MCF 10A (cell line): ENCODE measurements at regions not wholly inside any gene's neighbourhood (a gene's known extent, or its start where the extent isn't known, plus 50 kb on each side); places are given as distances from the start of the nearest gene placed in this dataset.

Experiments used
- BruUV-seq: library from RNA; stranded (reverse); fragments of 400-500 nt; replicated peaks from 2 replicates; lab custom pipeline; 2021; lab: Mats Ljungman, UMichigan
- CTCF ChIA-PET: fragments of 300-600 bp; sonication (Branson Sonifier 250); formaldehyde crosslinking; extraction: SDS; loops from one replicate; lab custom pipeline; 2021; ENCODE audit warnings: antibody characterized with exemption, inconsistent platforms; lab: Yijun Ruan, JAX
- POLR2A ChIA-PET: fragments of 300-600, 350-650 bp; sonication (Branson Sonifier 250); formaldehyde crosslinking; extraction: SDS; loops from one replicate; lab custom pipeline; 2020; ENCODE audit warnings: antibody characterized with exemption, inconsistent platforms; lab: Yijun Ruan, JAX
- DNase-seq: peaks from one replicate; pipeline ENCODE4 v3.0.0-alpha.2; 2018; ENCODE audit not compliant: unreplicated experiment
- H3K27ac Mint-ChIP-seq: one replicate; pipeline ENCODE4 v1.8.0; 2022; ENCODE audit warnings: mild to moderate bottlenecking, low read depth, mixed read lengths; ENCODE audit not compliant: unreplicated experiment
- H3K27me3 Mint-ChIP-seq: one replicate; pipeline ENCODE4 v1.8.0; 2022; ENCODE audit warnings: mixed read lengths; ENCODE audit not compliant: insufficient read depth, unreplicated experiment
- H3K36me3 Mint-ChIP-seq: one replicate; pipeline ENCODE4 v1.8.0; 2022; ENCODE audit warnings: mild to moderate bottlenecking, moderate library complexity, mixed read lengths; ENCODE audit not compliant: insufficient read depth, unreplicated experiment
- H3K4me1 Mint-ChIP-seq: one replicate; pipeline ENCODE4 v1.8.0; 2022; ENCODE audit warnings: mixed read lengths; ENCODE audit not compliant: insufficient read depth, unreplicated experiment
- H3K4me3 Mint-ChIP-seq: one replicate; pipeline ENCODE4 v1.8.0; 2022; ENCODE audit warnings: mild to moderate bottlenecking, moderate library complexity, mixed read lengths; ENCODE audit not compliant: unreplicated experiment
- H3K9me3 Mint-ChIP-seq: one replicate; pipeline ENCODE4 v1.8.0; 2022; ENCODE audit warnings: mixed read lengths; ENCODE audit not compliant: unreplicated experiment
- intact Hi-C: fragments of 100-400 bp; cut with micrococcal nuclease; formaldehyde crosslinking; loops from 2 replicates; pipeline ENCODE4 v1.14.1; 2022
- TF ChIP-seq, protein P1 (sequence below): fragments of 200-600 bp; IDR thresholded peaks from one replicate; pipeline ENCODE4 v1.8.0; 2022; ENCODE audit warnings: antibody characterized with exemption, mild to moderate bottlenecking; ENCODE audit not compliant: unreplicated experiment

DNA sequence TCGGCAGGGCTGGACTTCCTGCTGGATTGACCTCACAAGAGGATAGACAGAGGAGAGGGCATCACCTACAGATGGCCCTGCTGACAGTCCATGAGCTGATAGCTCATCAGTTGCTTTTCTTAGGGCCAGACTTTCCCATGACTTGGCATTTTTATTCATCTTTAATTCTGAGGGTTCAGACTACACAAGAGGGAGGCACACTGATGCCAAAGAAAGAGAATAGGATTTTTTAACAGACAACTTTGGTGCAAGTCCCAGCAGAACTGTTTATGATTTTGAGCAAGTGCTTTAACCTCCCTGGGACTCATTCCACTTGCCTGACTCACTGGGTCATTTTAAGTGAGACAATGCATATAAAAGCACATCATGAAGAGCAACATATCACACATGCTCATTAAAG is 299.2 kb downstream of the INSIG2 start:
- TF ChIP-seq, protein P1, sequence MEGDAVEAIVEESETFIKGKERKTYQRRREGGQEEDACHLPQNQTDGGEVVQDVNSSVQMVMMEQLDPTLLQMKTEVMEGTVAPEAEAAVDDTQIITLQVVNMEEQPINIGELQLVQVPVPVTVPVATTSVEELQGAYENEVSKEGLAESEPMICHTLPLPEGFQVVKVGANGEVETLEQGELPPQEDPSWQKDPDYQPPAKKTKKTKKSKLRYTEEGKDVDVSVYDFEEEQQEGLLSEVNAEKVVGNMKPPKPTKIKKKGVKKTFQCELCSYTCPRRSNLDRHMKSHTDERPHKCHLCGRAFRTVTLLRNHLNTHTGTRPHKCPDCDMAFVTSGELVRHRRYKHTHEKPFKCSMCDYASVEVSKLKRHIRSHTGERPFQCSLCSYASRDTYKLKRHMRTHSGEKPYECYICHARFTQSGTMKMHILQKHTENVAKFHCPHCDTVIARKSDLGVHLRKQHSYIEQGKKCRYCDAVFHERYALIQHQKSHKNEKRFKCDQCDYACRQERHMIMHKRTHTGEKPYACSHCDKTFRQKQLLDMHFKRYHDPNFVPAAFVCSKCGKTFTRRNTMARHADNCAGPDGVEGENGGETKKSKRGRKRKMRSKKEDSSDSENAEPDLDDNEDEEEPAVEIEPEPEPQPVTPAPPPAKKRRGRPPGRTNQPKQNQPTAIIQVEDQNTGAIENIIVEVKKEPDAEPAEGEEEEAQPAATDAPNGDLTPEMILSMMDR, result no peak
- CTCF ChIA-PET, result interaction anchor here (0.5 to 2.6 kb wide), 7 partner anchors 44 to 468 kb away, joined by 3 to 9 read pairs (median 4); no protein-coding TSS in a partner anchor
- no TSS peak for BruUV-seq
- H3K9me3 Mint-ChIP-seq, result no peaks in the 10 kb centered on the region
- no peaks in the 10 kb centered on the region for H3K27me3 Mint-ChIP-seq
- intact Hi-C loops, result loop anchor here (1.0 to 10.0 kb wide), 2 partner anchors 43 to 347 kb away; no protein-coding TSS in a partner anchor
- H3K4me3 Mint-ChIP-seq, result no peak overlapping the region
- H3K4me1 Mint-ChIP-seq, result peaks cover 21% of the 10 kb centered on the region
- POLR2A ChIA-PET, result no interaction called here
- peak overlapping the region; percentile 37 for H3K27ac Mint-ChIP-seq
- peak; percentile 64 for DNase-seq
- H3K36me3 Mint-ChIP-seq, result no peaks in the 10 kb centered on the region

GRCh38 chr2:118386641-118387302 is 298.5 kb downstream of the INSIG2 start:
- no peak overlapping the region for H3K4me3 Mint-ChIP-seq
- CTCF ChIA-PET, result interaction anchor here (0.5 to 2.6 kb wide), 9 partner anchors 29 to 478 kb away, joined by 3 to 9 read pairs (median 5); no protein-coding TSS in a partner anchor
- no peaks in the 10 kb centered on the region for H3K36me3 Mint-ChIP-seq
- intact Hi-C loops, result loop anchor here (1.0 to 10.0 kb wide), 2 partner anchors 44 to 348 kb away; no protein-coding TSS in a partner anchor
- TF ChIP-seq, protein P1, result no peak
- H3K9me3 Mint-ChIP-seq, result no peaks in the 10 kb centered on the region
- POLR2A ChIA-PET, result no interaction called here
- BruUV-seq, result no TSS peak
- H3K27me3 Mint-ChIP-seq, result no peaks in the 10 kb centered on the region
- H3K27ac Mint-ChIP-seq, result no peak overlapping the region
- DNase-seq, result peak; percentile 70
- H3K4me1 Mint-ChIP-seq, result peaks cover 21% of the 10 kb centered on the region

DNA sequence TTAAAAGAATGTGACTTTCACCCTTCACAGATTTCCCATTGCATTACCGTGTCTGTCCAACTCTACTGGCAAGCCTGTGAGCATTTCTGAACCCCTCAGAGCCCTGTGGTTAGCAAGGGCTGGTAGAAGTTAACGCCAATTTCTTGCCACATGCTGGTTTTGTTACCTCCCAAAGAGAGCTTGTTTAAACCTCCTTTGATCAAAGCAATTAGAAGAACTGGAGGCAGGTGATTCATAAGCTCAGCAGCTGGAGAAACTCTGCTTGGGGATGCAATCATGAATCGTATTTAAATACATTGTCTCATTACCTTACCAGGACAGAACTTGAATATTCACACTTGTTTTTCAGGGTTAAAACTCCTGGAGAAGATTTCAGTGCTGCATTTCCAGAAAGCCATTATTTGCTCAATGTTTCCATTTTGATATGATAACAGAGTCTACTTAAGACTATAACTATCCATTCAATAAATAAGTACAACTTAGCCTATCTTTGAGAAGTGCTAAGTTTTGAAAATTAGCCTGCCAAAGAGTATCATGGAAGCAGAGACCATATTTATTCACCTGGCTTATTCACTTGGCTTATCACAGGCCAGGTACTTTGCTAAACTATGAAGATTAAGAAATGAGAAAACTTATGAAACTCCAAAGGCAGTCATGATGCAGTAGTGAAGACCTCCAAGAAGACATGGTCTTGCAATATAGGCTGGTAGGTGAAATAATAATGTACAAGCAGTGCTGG is 292.8 kb downstream of the INSIG2 start:
- DNase-seq, result no peak
- no TSS peak for BruUV-seq
- POLR2A ChIA-PET, result no interaction called here
- Mint-ChIP-seq H3K27ac (no peak overlapping the region), H3K27me3 (no peaks in the 10 kb centered on the region), H3K36me3 (no peaks in the 10 kb centered on the region), H3K4me3 (no peak overlapping the region), H3K9me3 (no peaks in the 10 kb centered on the region), H3K4me1 (no peaks in the 10 kb centered on the region)
- TF ChIP-seq, protein P1, result no peak
- CTCF ChIA-PET, result interaction anchor here (0.7 kb wide), 1 partner anchor 48 kb away, joined by 3 read pairs; no protein-coding TSS in a partner anchor
- intact Hi-C loops, result loop anchor here (10.0 kb wide), 1 partner anchor 354 kb away; no protein-coding TSS in a partner anchor

GRCh38 chr2:118375907-118376485 is 287.7 kb downstream of the INSIG2 start:
- Mint-ChIP-seq H3K36me3 (no peaks in the 10 kb centered on the region), H3K9me3 (no peaks in the 10 kb centered on the region), H3K4me3 (no peak overlapping the region), H3K4me1 (peaks cover 7% of the 10 kb centered on the region), H3K27me3 (no peaks in the 10 kb centered on the region), H3K27ac (no peak overlapping the region)
- BruUV-seq, result no TSS peak
- intact Hi-C loops, result no loop called here
- TF ChIP-seq, protein P1, result no peak
- no peak for DNase-seq
- ChIA-PET CTCF (interaction anchor here (0.6 to 9.0 kb wide), 4 partner anchors 18 to 481 kb away, joined by 3 to 122 read pairs (median 4); no protein-coding TSS in a partner anchor), POLR2A (no interaction called here)
